PC-3 (cell line): ENCODE measurements at regions not wholly inside any gene's neighbourhood (a gene's known extent, or its start where the extent isn't known, plus 50 kb on each side); places are given as distances from the start of the nearest gene placed in this dataset.

Experiments used
- CTCF ChIP-seq: fragments of 300-600 bp; sonication (generic); conservative IDR thresholded peaks from 2 replicates; pipeline ENCODE4 v1.5.1; 2017; ENCODE audit warnings: antibody characterized with exemption, low read depth, mild to moderate bottlenecking, low read length
- EZH2 ChIP-seq: fragments of 300-600 bp; sonication (generic); IDR thresholded peaks from one replicate; pipeline ENCODE4 v1.6.1; 2017; ENCODE audit warnings: antibody characterized with exemption, mild to moderate bottlenecking, low read length; ENCODE audit not compliant: unreplicated experiment

GRCh38 chr9:96089452-96090085 lies 212.4 kb downstream of the HSD17B3 start:
- TF ChIP-seq CTCF (no peak), EZH2 (no peak)
